SK-N-SH (cell line): ENCODE measurements at regions not wholly inside any gene's neighbourhood (a gene's known extent, or its start where the extent isn't known, plus 50 kb on each side); places are given as distances from the start of the nearest gene placed in this dataset.

Source experiments
- CTCF ChIA-PET: fragments of 300-600, 350-600 bp; formaldehyde crosslinking; extraction: SDS; loops from one replicate; lab custom pipeline; 2021; lab: Yijun Ruan, JAX
- POLR2A ChIA-PET: fragments of 350-600 bp; sonication (Branson Sonifier 250); formaldehyde crosslinking; extraction: SDS; loops from one replicate; lab custom pipeline; 2020; ENCODE audit warnings: antibody characterized with exemption, inconsistent platforms; lab: Yijun Ruan, JAX
- DNase-seq: peaks from one replicate; pipeline ENCODE4 v3.0.0; 2012
- H2AFZ ChIP-seq: fragments of 200-600 bp; sonication (generic); 2 replicates; pipeline ENCODE4 v1.8.1; 2016; ENCODE audit warnings: antibody characterized with exemption, mild to moderate bottlenecking, low read depth
- H3F3A ChIP-seq: fragments of 200-600 bp; sonication (generic); replicated peaks from 2 replicates; pipeline ENCODE3; 2016; ENCODE audit warnings: antibody characterized with exemption, mild to moderate bottlenecking; ENCODE audit not compliant: insufficient read depth
- H3K27ac ChIP-seq, 2 experiments: fragments of 200-500 bp in 1 of 2; fragments of 200-600 bp in 1 of 2; sonication (Bioruptor generic) in 1 of 2; sonication (generic), shearing (Covaris generic) in 1 of 2; 2 replicates each; pipeline versions ENCODE4 v1.5.1 to v1.6.1; 2014 to 2016; ENCODE audit warnings: low read depth in 2 of 2, inconsistent platforms in 1 of 2, low read length in 1 of 2, mild to moderate bottlenecking in 1 of 2, mixed read lengths in 1 of 2
- H3K27me3 ChIP-seq: fragments of 200-600 bp; sonication (generic), shearing (Covaris generic); 2 replicates; pipeline ENCODE4 v1.6.1; 2016; ENCODE audit warnings: mixed run types; ENCODE audit not compliant: insufficient read depth
- H3K36me3 ChIP-seq, 2 experiments: fragments of 200-500 bp in 1 of 2; fragments of 200-600 bp in 1 of 2; sonication (Bioruptor generic) in 1 of 2; sonication (generic) in 1 of 2; replicated peaks in 1 of 2; 2 replicates each; pipeline versions ENCODE3 to v1.5.1; 2014 to 2016; ENCODE audit warnings: low read length in 1 of 2, mild to moderate bottlenecking in 1 of 2; ENCODE audit not compliant: insufficient read depth in 2 of 2, control insufficient read depth in 1 of 2
- H3K4me1 ChIP-seq, 2 experiments: fragments of 200-500 bp in 1 of 2; fragments of 200-600 bp in 1 of 2; sonication (Bioruptor generic) in 1 of 2; sonication (generic), shearing (Covaris generic) in 1 of 2; 2 replicates each; pipeline versions ENCODE4 v1.5.1 to v1.6.1; 2014 to 2016; ENCODE audit warnings: low read depth in 1 of 2, low read length in 1 of 2, mixed run types in 1 of 2; ENCODE audit not compliant: insufficient read depth in 2 of 2, control insufficient read depth in 1 of 2
- H3K4me2 ChIP-seq: fragments of 200-600 bp; sonication (generic), shearing (Covaris generic); 2 replicates; pipeline ENCODE4 v1.6.1; 2017; ENCODE audit warnings: mixed run types
- H3K4me3 ChIP-seq, 2 experiments: fragments of 200-500 bp in 1 of 2; fragments of 200-600 bp in 1 of 2; sonication (Bioruptor generic) in 1 of 2; sonication (generic), shearing (Covaris generic) in 1 of 2; 2 replicates each; pipeline versions ENCODE4 v1.5.1 to v1.8.1; 2014 to 2016; ENCODE audit warnings: low read depth in 2 of 2, inconsistent platforms in 1 of 2, low read length in 1 of 2, mild to moderate bottlenecking in 1 of 2, mixed read lengths in 1 of 2, moderate library complexity in 1 of 2
- H3K79me2 ChIP-seq: fragments of 200-600 bp; sonication (generic); 2 replicates; pipeline ENCODE4 v1.8.1; 2017; ENCODE audit warnings: mild to moderate bottlenecking; ENCODE audit not compliant: insufficient read depth
- H3K9ac ChIP-seq: fragments of 200-600 bp; sonication (generic); 2 replicates; pipeline ENCODE4 v1.6.1; 2017; ENCODE audit warnings: mixed run types
- H3K9me2 ChIP-seq: fragments of 200-600 bp; sonication (generic); 2 replicates; pipeline ENCODE4 v1.6.1; 2017; ENCODE audit warnings: mixed run types
- H3K9me3 ChIP-seq: fragments of 200-600 bp; sonication (generic); 2 replicates; pipeline ENCODE4 v1.6.1; 2017; ENCODE audit warnings: mixed run types, mild to moderate bottlenecking, moderate library complexity
- H4K20me1 ChIP-seq: fragments of 200-600 bp; sonication (generic); 2 replicates; pipeline ENCODE4 v1.6.1; 2017; ENCODE audit warnings: mild to moderate bottlenecking, mixed run types; ENCODE audit not compliant: insufficient read depth
- CTCF ChIP-seq: fragments of 200-600 bp; sonication (generic); IDR thresholded peaks from 2 replicates; pipeline ENCODE4 v1.6.1; 2017; ENCODE audit warnings: antibody characterized with exemption, mild to moderate bottlenecking, moderate library complexity
- ELF1 ChIP-seq: IDR thresholded peaks from 2 replicates; pipeline ENCODE4 v1.4.0; 2012
- EP300 ChIP-seq, 2 experiments: IDR thresholded peaks; 2 replicates each; pipeline versions ENCODE4 v1.4.0 to v1.6.1; 2012; ENCODE audit warnings: borderline replicate concordance in 1 of 2, low read depth in 1 of 2, low read length in 1 of 2
- EZH2phosphoT487 ChIP-seq: fragments of 200-600 bp; sonication (generic); IDR thresholded peaks from 2 replicates; pipeline ENCODE4 v1.6.1; 2017; ENCODE audit warnings: low read depth, mixed run types, mild to moderate bottlenecking, antibody characterized with exemption, moderate library complexity, borderline replicate concordance
- FOSL2 ChIP-seq: IDR thresholded peaks from 2 replicates; pipeline ENCODE4 v1.4.0; 2012; ENCODE audit warnings: low read depth, mild to moderate bottlenecking, moderate library complexity, borderline replicate concordance
- FOXJ3 ChIP-seq: sonication (generic); formaldehyde crosslinking; IDR thresholded peaks from 2 replicates; pipeline ENCODE4 v1.5.1; 2020; ENCODE audit warnings: mild to moderate bottlenecking, missing genetic modification reagents
- GABPA ChIP-seq: IDR thresholded peaks from 2 replicates; pipeline ENCODE4 v1.4.0; 2012; ENCODE audit warnings: low read depth, mild to moderate bottlenecking
- IRF3 ChIP-seq: fragments of 150-350 bp; IDR thresholded peaks from 2 replicates; pipeline ENCODE4 v1.6.1; 2016; ENCODE audit warnings: mild to moderate bottlenecking, low read depth, low read length
- JUND ChIP-seq: IDR thresholded peaks from 2 replicates; pipeline ENCODE4 v1.4.0; 2012
- MAX ChIP-seq: IDR thresholded peaks from 2 replicates; pipeline ENCODE4 v1.4.0; 2012; ENCODE audit warnings: low read depth
- NFIC ChIP-seq: IDR thresholded peaks from 2 replicates; pipeline ENCODE4 v1.4.0; 2012; ENCODE audit warnings: borderline replicate concordance
- NRF1 ChIP-seq: IDR thresholded peaks from 2 replicates; pipeline ENCODE4 v1.6.1; 2012; ENCODE audit warnings: low read depth, mild to moderate bottlenecking, low read length
- PBX3 ChIP-seq: IDR thresholded peaks from 2 replicates; pipeline ENCODE4; 2012
- RAD21 ChIP-seq: IDR thresholded peaks from 2 replicates; pipeline ENCODE4 v1.6.1; 2012; ENCODE audit warnings: mild to moderate bottlenecking, low read length
- RCOR1 ChIP-seq: fragments of 150-350 bp; IDR thresholded peaks from 2 replicates; pipeline ENCODE4 v1.6.1; 2017; ENCODE audit warnings: antibody characterized with exemption, low read length
- REST ChIP-seq: IDR thresholded peaks from 2 replicates; pipeline ENCODE4 v1.6.1; 2012; ENCODE audit warnings: mild to moderate bottlenecking, low read depth, low read length, moderate library complexity
- SIN3A ChIP-seq: IDR thresholded peaks from 2 replicates; pipeline ENCODE4 v1.6.1; 2012; ENCODE audit warnings: low read depth, mild to moderate bottlenecking, low read length, moderate library complexity, borderline replicate concordance
- SMC3 ChIP-seq: IDR thresholded peaks from 2 replicates; pipeline ENCODE4 v1.6.1; 2012; ENCODE audit warnings: low read depth, low read length, improper control_type of control experiment
- TCF12 ChIP-seq: IDR thresholded peaks from 2 replicates; pipeline ENCODE4 v1.4.0; 2012
- USF1 ChIP-seq: IDR thresholded peaks from 2 replicates; pipeline ENCODE4 v1.4.0; 2012; ENCODE audit warnings: low read depth, borderline replicate concordance
- USF2 ChIP-seq: fragments of 150-350 bp; IDR thresholded peaks from 2 replicates; pipeline ENCODE4 v1.6.1; 2017; ENCODE audit warnings: antibody characterized with exemption, low read length, low read depth, borderline replicate concordance
- WGBS: methylation state at CpG from one replicate; pipeline ENCODE4 v1.1.6; 2017; ENCODE audit warnings: low lambda C conversion rate; 5-methylcytosine and 5-hydroxymethylcytosine counted together

- no peak for TF ChIP-seq JUND
- no peak for TF ChIP-seq EZH2phosphoT487
- no peak for TF ChIP-seq CTCF
- no peak for TF ChIP-seq SIN3A
- TF ChIP-seq USF2: no peak
- no peak for TF ChIP-seq RCOR1
- no peak for TF ChIP-seq MAX
Measured at GRCh38 chr3:34035775-34036174, 237.3 kb downstream of the PDCD6IP start (continued).

GRCh38 chr3:34037260-34037659, 238.8 kb downstream of the PDCD6IP start:
- H3K27me3 ChIP-seq: no peaks in the 10 kb centered on the region
- no peak overlapping the region for H3K4me2 ChIP-seq
- ChIA-PET POLR2A (no interaction called here), CTCF (no interaction called here)
- H3K9me3 ChIP-seq: no peaks in the 10 kb centered on the region
- H3K27ac ChIP-seq: no peak overlapping the region
- no peak overlapping the region for H2AFZ ChIP-seq
- H3K36me3 ChIP-seq: no peaks in the 10 kb centered on the region
- no peaks in the 10 kb centered on the region for H4K20me1 ChIP-seq
- no peak overlapping the region for H3K9ac ChIP-seq
- H3K9me2 ChIP-seq: no peaks in the 10 kb centered on the region
- H3K79me2 ChIP-seq: no peaks in the 10 kb centered on the region
- H3K4me1 ChIP-seq: no peaks in the 10 kb centered on the region
- H3F3A ChIP-seq: no peaks in the 10 kb centered on the region
- H3K4me3 ChIP-seq: no peak overlapping the region
- DNase-seq: no peak
- WGBS: 78% methylated on average over 8 of the region's 8 CpGs
- TF ChIP-seq SMC3: no peak
- no peak for TF ChIP-seq FOSL2
- TF ChIP-seq USF2: no peak
- no peak for TF ChIP-seq FOXJ3 (CRISPR knock-in tag)
- no peak for TF ChIP-seq REST
- TF ChIP-seq NFIC: no peak
- no peak for TF ChIP-seq EP300 (IDR thresholded peaks at IDR 0.05; ENCODE audit: borderline replicate concordance in 1 of 2, low read depth in 1 of 2, low read length in 1 of 2)
- no peak for TF ChIP-seq RAD21
- no peak for TF ChIP-seq ELF1
- TF ChIP-seq GABPA: no peak
- no peak for TF ChIP-seq USF1
- no peak for TF ChIP-seq IRF3
- TF ChIP-seq NRF1: no peak
- no peak for TF ChIP-seq TCF12
- TF ChIP-seq PBX3: no peak
- no peak for TF ChIP-seq EZH2phosphoT487
